Neuronal stem cell (in vitro differentiated cells): ENCODE measurements at regions not wholly inside any gene's neighbourhood (a gene's known extent, or its start where the extent isn't known, plus 50 kb on each side); places are given as distances from the start of the nearest gene placed in this dataset.

Experiments
- DNase-seq: peaks from one replicate; pipeline ENCODE4 v3.0.0-alpha.2; 2013; ENCODE audit warnings: low spot score
- H2AFZ ChIP-seq: one replicate; pipeline ENCODE4 v1.6.1; 2013; ENCODE audit warnings: mild to moderate bottlenecking, low read length, inconsistent platforms
- H2AK5ac ChIP-seq: 2 replicates; pipeline ENCODE4 v1.6.1; 2013; ENCODE audit warnings: low read depth, mild to moderate bottlenecking, inconsistent platforms, low read length, moderate library complexity, mixed read lengths
- H2BK120ac ChIP-seq: 2 replicates; pipeline ENCODE4 v1.6.1; 2013; ENCODE audit warnings: low read depth, mild to moderate bottlenecking, inconsistent platforms, low read length, moderate library complexity, mixed read lengths
- H2BK12ac ChIP-seq: one replicate; pipeline ENCODE4 v1.6.1; 2013; ENCODE audit warnings: low read length, inconsistent platforms
- H2BK15ac ChIP-seq: 2 replicates; pipeline ENCODE4 v1.6.1; 2013; ENCODE audit warnings: mild to moderate bottlenecking, low read length, inconsistent platforms, mixed read lengths
- H2BK5ac ChIP-seq: one replicate; pipeline ENCODE4 v1.6.1; 2013; ENCODE audit warnings: inconsistent platforms, mild to moderate bottlenecking, low read length, moderate library complexity
- H3K14ac ChIP-seq: one replicate; pipeline ENCODE4 v1.6.1; 2013; ENCODE audit warnings: low read length, inconsistent platforms
- H3K18ac ChIP-seq: 2 replicates; pipeline ENCODE4 v1.6.1; 2013; ENCODE audit warnings: low read length, inconsistent platforms
- H3K23ac ChIP-seq: 2 replicates; pipeline ENCODE4 v1.6.1; 2013; ENCODE audit warnings: low read depth, mild to moderate bottlenecking, mixed read lengths, low read length, inconsistent platforms; ENCODE audit not compliant: poor library complexity
- H3K27ac ChIP-seq: replicated peaks from 3 replicates; pipeline ENCODE4 v1.5.1; 2013; ENCODE audit warnings: low read length, inconsistent platforms
- H3K27me3 ChIP-seq, 3 experiments: 2 replicates each; pipeline ENCODE4 v1.6.1; 2013; ENCODE audit warnings: low read length in 3 of 3, mild to moderate bottlenecking in 2 of 3, inconsistent platforms in 1 of 3, low read depth in 1 of 3, mixed read lengths in 1 of 3, moderate library complexity in 1 of 3; ENCODE audit not compliant: control insufficient read depth in 3 of 3, insufficient read depth in 3 of 3
- H3K36me3 ChIP-seq, 2 donors: replicated peaks in 1 of 2; 2 replicates each; pipeline ENCODE4 v1.6.1; 2013; ENCODE audit warnings: low read length in 2 of 2; ENCODE audit not compliant: control insufficient read depth in 2 of 2, insufficient read depth in 2 of 2
- H3K4ac ChIP-seq: 2 replicates; pipeline ENCODE4 v1.6.1; 2013; ENCODE audit warnings: inconsistent platforms, mild to moderate bottlenecking, low read length, moderate library complexity
- H3K4me1 ChIP-seq, 2 donors: 1 replicate in 1 of 2; 2 replicates in 1 of 2; pipeline ENCODE4 v1.6.1; 2013; ENCODE audit warnings: low read length in 2 of 2, low read depth in 1 of 2; ENCODE audit not compliant: control insufficient read depth in 2 of 2, insufficient read depth in 1 of 2
- H3K4me2 ChIP-seq: one replicate; pipeline ENCODE4 v1.6.1; 2013; ENCODE audit warnings: mild to moderate bottlenecking, low read length, inconsistent platforms; ENCODE audit not compliant: insufficient read depth, poor library complexity, severe bottlenecking
- H3K4me3 ChIP-seq, 2 donors: 2 replicates each; pipeline ENCODE4 v1.5.1; 2013; ENCODE audit warnings: low read length in 2 of 2, mild to moderate bottlenecking in 2 of 2, inconsistent platforms in 1 of 2, moderate library complexity in 1 of 2
- H3K79me1 ChIP-seq: one replicate; pipeline ENCODE4 v1.6.1; 2013; ENCODE audit warnings: low read depth, mild to moderate bottlenecking, inconsistent platforms, low read length, moderate library complexity
- H3K9ac ChIP-seq: one replicate; pipeline ENCODE4 v1.6.1; 2013; ENCODE audit warnings: mild to moderate bottlenecking, low read depth, low read length, inconsistent platforms; ENCODE audit not compliant: poor library complexity
- H3K9me3 ChIP-seq, 2 donors: replicated peaks in 1 of 2; 2 replicates each; pipeline versions ENCODE3 to v1.6.1; 2013; ENCODE audit warnings: low read length in 2 of 2, mild to moderate bottlenecking in 2 of 2, inconsistent platforms in 1 of 2, low read depth in 1 of 2, mixed read lengths in 1 of 2, moderate library complexity in 1 of 2; ENCODE audit not compliant: control insufficient read depth in 2 of 2, insufficient read depth in 1 of 2
- H4K8ac ChIP-seq: one replicate; pipeline ENCODE4 v1.6.1; 2013; ENCODE audit warnings: low read depth, mild to moderate bottlenecking, inconsistent platforms, low read length, moderate library complexity
- H4K91ac ChIP-seq: one replicate; pipeline ENCODE4 v1.6.1; 2013; ENCODE audit warnings: low read length, low read depth, mild to moderate bottlenecking, inconsistent platforms; ENCODE audit not compliant: poor library complexity
- WGBS, 2 donors: extraction: QIAGEN DNeasy Blood & Tissue Kit; methylation state at CpG; one replicate each; pipeline ENCODE4 v1.1.7; 2013; ENCODE audit warnings: missing lambda C conversion rate in 2 of 2, mixed read lengths in 1 of 2; ENCODE audit not compliant: insufficient read length in 2 of 2, insufficient replicate concordance in 1 of 2; ENCODE audit errors: extremely low coverage in 2 of 2; 5-methylcytosine and 5-hydroxymethylcytosine counted together

GRCh38 chr4:187212446-187213080 lies 488.9 kb upstream of the FAT1 start:
- Histone ChIP-seq H3K36me3 (no peaks in the 10 kb centered on the region), H3K27me3 (no peaks in the 10 kb centered on the region), H2BK120ac (no peak overlapping the region), H3K9ac (no peak overlapping the region), H3K14ac (no peak overlapping the region), H2AK5ac (no peak overlapping the region), H3K9me3 (peaks cover 0 to 2% of the 10 kb centered on the region in 2 donors), H3K4me2 (no peak overlapping the region), H2BK15ac (no peak overlapping the region), H4K91ac (no peak overlapping the region), H2BK12ac (no peak overlapping the region), H3K79me1 (no peaks in the 10 kb centered on the region), H3K4ac (no peak overlapping the region), H3K23ac (no peak overlapping the region), H2BK5ac (no peak overlapping the region), H3K18ac (no peak overlapping the region), H3K4me1 (no peaks in the 10 kb centered on the region), H2AFZ (no peak overlapping the region), H4K8ac (no peak overlapping the region), H3K27ac (no peak overlapping the region), H3K4me3 (no peak overlapping the region)
- DNase-seq: no peak
- no CpG with 5 or more reads among the region's 9 CpGs for WGBS, 2 donors

- peak overlapping the region; percentile 65 for H3K18ac ChIP-seq
- no peak overlapping the region for H2BK5ac ChIP-seq
- H3K4me1 ChIP-seq: no peaks in the 10 kb centered on the region
- no peak for DNase-seq
- no peak overlapping the region for H3K23ac ChIP-seq
- no peak overlapping the region for H3K4me2 ChIP-seq
- no peak overlapping the region for H4K8ac ChIP-seq
- no CpG with 5 or more reads among the region's 17 CpGs for WGBS, 2 donors
- no peak overlapping the region for H2AK5ac ChIP-seq
- H3K4me3 ChIP-seq: no peak overlapping the region
- H3K27me3 ChIP-seq: no peaks in the 10 kb centered on the region
- no peaks in the 10 kb centered on the region for H3K36me3 ChIP-seq
- no peak overlapping the region for H3K9ac ChIP-seq
- no peak overlapping the region for H4K91ac ChIP-seq
- H3K4ac ChIP-seq: no peak overlapping the region
- no peak overlapping the region for H3K27ac ChIP-seq
- no peak overlapping the region for H2AFZ ChIP-seq
- no peak overlapping the region for H2BK15ac ChIP-seq
- H2BK120ac ChIP-seq: no peak overlapping the region
- no peaks in the 10 kb centered on the region for H3K79me1 ChIP-seq
- no peaks in the 10 kb centered on the region for H3K9me3 ChIP-seq
- no peak overlapping the region for H2BK12ac ChIP-seq
- no peak overlapping the region for H3K14ac ChIP-seq
Measured at GRCh38 chr4:187215438-187215837, 491.8 kb upstream of the FAT1 start.

- Histone ChIP-seq H4K91ac (no peak overlapping the region), H3K4me2 (no peak overlapping the region), H3K9me3 (no peaks in the 10 kb centered on the region), H2AK5ac (no peak overlapping the region), H3K18ac (no peak overlapping the region), H2BK5ac (no peak overlapping the region), H4K8ac (no peak overlapping the region), H3K9ac (no peak overlapping the region), H3K23ac (no peak overlapping the region), H3K4me3 (no peak overlapping the region), H2BK15ac (no peak overlapping the region), H3K27ac (no peak overlapping the region), H3K36me3 (no peaks in the 10 kb centered on the region), H3K14ac (no peak overlapping the region), H3K79me1 (no peaks in the 10 kb centered on the region), H3K4me1 (no peaks in the 10 kb centered on the region), H2BK12ac (no peak overlapping the region), H3K4ac (no peak overlapping the region), H3K27me3 (no peaks in the 10 kb centered on the region), H2AFZ (no peak overlapping the region), H2BK120ac (no peak overlapping the region)
- no CpG with 5 or more reads among the region's 20 CpGs for WGBS, 2 donors
- DNase-seq: no peak
Measured at GRCh38 chr4:187218705-187219245, 495.1 kb upstream of the FAT1 start.

GRCh38 chr4:187224560-187224959 lies 500.9 kb upstream of the FAT1 start:
- Histone ChIP-seq H3K36me3 (no peaks in the 10 kb centered on the region), H2AK5ac (no peak overlapping the region), H3K23ac (no peak overlapping the region), H3K27ac (no peak overlapping the region), H3K4me3 (no peak overlapping the region), H2AFZ (no peak overlapping the region), H3K9ac (no peak overlapping the region), H3K4ac (no peak overlapping the region), H2BK12ac (no peak overlapping the region), H3K4me2 (no peak overlapping the region), H3K18ac (no peak overlapping the region), H3K4me1 (no peaks in the 10 kb centered on the region), H3K14ac (no peak overlapping the region), H3K27me3 (no peaks in the 10 kb centered on the region), H3K79me1 (no peaks in the 10 kb centered on the region), H2BK15ac (no peak overlapping the region), H4K91ac (no peak overlapping the region), H2BK5ac (no peak overlapping the region), H3K9me3 (no peaks in the 10 kb centered on the region), H4K8ac (no peak overlapping the region), H2BK120ac (no peak overlapping the region)
- DNase-seq: no peak
- no CpG with 5 or more reads among the region's 5 CpGs for WGBS, 2 donors
